OCI-LY1 (cell line): ENCODE measurements at regions not wholly inside any gene's neighbourhood (a gene's known extent, or its start where the extent isn't known, plus 50 kb on each side); places are given as distances from the start of the nearest gene placed in this dataset.

Experiments
- H2AFZ ChIP-seq: fragments of 200-600 bp; sonication (generic), shearing (Covaris generic); 2 replicates; pipeline ENCODE4 v1.6.0; 2014; ENCODE audit warnings: antibody characterized with exemption, mild to moderate bottlenecking, low read length
- H3F3A ChIP-seq: fragments of 200-600 bp; sonication (generic), shearing (Covaris generic); 2 replicates; pipeline ENCODE4 v1.6.0; 2014; ENCODE audit warnings: mild to moderate bottlenecking, antibody characterized with exemption, low read length, moderate library complexity; ENCODE audit not compliant: insufficient read depth
- H3K27ac ChIP-seq: fragments of 200-600 bp; sonication (generic); 2 replicates; pipeline ENCODE4 v1.5.1; 2014; ENCODE audit warnings: low read length, mixed run types, mild to moderate bottlenecking, low read depth; ENCODE audit not compliant: poor library complexity, severe bottlenecking
- H3K27me3 ChIP-seq: fragments of 200-600 bp; sonication (generic); 2 replicates; pipeline ENCODE4 v1.6.0; 2014; ENCODE audit warnings: antibody characterized with exemption, mild to moderate bottlenecking, low read length, moderate library complexity; ENCODE audit not compliant: insufficient read depth
- H3K36me3 ChIP-seq: fragments of 200-600 bp; sonication (generic); 2 replicates; pipeline ENCODE4 v1.6.1; 2014; ENCODE audit warnings: mild to moderate bottlenecking, antibody characterized with exemption, low read length, moderate library complexity, mixed read lengths; ENCODE audit not compliant: insufficient read depth
- H3K4me1 ChIP-seq: fragments of 200-600 bp; sonication (generic); 2 replicates; pipeline ENCODE4 v1.5.1; 2014; ENCODE audit warnings: mild to moderate bottlenecking, low read length, moderate library complexity; ENCODE audit not compliant: insufficient read depth, severe bottlenecking
- H3K4me2 ChIP-seq: fragments of 200-600 bp; sonication (generic), shearing (Covaris generic); 2 replicates; pipeline ENCODE4 v1.6.1; 2014; ENCODE audit warnings: low read length
- H3K4me3 ChIP-seq: fragments of 200-600 bp; sonication (generic); 2 replicates; pipeline ENCODE4 v1.5.1; 2014; ENCODE audit warnings: low read length, low read depth, mild to moderate bottlenecking, mixed read lengths; ENCODE audit not compliant: poor library complexity, severe bottlenecking
- H3K79me2 ChIP-seq: fragments of 200-600 bp; shearing (Covaris generic); 2 replicates; pipeline ENCODE4 v1.6.1; 2016; ENCODE audit warnings: mixed run types, low read length, mixed read lengths; ENCODE audit not compliant: insufficient read depth
- H3K9ac ChIP-seq: fragments of 200-600 bp; sonication (generic), shearing (Covaris generic); 2 replicates; pipeline ENCODE4 v1.6.1; 2014; ENCODE audit warnings: mild to moderate bottlenecking, low read length, mixed read lengths
- H3K9me2 ChIP-seq: fragments of 200-600 bp; sonication (generic), shearing (Covaris generic); 2 replicates; pipeline ENCODE4 v1.6.1; 2014; ENCODE audit warnings: low read depth, mild to moderate bottlenecking, low read length, mixed read lengths
- H3K9me3 ChIP-seq: fragments of 200-600 bp; shearing (Covaris generic); 2 replicates; pipeline ENCODE4 v1.6.1; 2014; ENCODE audit warnings: low read length, mixed read lengths
- H4K20me1 ChIP-seq: fragments of 200-600 bp; sonication (generic), shearing (Covaris generic); 2 replicates; pipeline ENCODE4 v1.6.0; 2016; ENCODE audit warnings: mild to moderate bottlenecking, low read length; ENCODE audit not compliant: insufficient read depth
- EZH2 ChIP-seq: fragments of 200-600 bp; sonication (generic), shearing (Covaris generic); IDR thresholded peaks from 2 replicates; pipeline ENCODE4 v1.8.0; 2017; ENCODE audit warnings: borderline replicate concordance, mixed run types, mild to moderate bottlenecking, antibody characterized with exemption, low read length, moderate library complexity, mixed read lengths
- TF ChIP-seq, protein P1 (sequence below): fragments of 200-600 bp; sonication (generic), shearing (Covaris generic); IDR thresholded peaks from 2 replicates; pipeline ENCODE4 v1.5.1; 2017; ENCODE audit warnings: mild to moderate bottlenecking, antibody characterized with exemption, low read length, moderate library complexity, mixed read lengths

DNA sequence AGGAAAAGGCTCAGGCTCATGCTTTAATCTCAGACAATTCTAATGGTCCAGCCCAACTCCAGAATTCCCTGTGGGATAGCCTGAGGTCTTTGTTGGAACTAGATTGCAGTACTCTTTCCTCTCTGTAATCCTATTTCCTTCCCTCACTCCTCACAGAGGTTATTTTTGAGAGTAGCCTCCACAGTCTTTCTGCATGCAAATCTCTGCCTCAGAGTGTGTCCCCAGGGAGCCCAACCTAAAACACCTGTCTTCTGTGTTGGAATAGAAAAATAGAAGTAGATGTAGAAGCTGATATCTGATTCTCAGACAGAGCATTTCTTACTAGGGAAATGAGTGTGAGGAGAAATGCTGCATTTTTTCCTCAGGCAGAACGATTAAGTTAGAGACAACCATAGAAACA lies 915.5 kb upstream of the EPHA5 start:
- Histone ChIP-seq H3K4me3 (no peak overlapping the region), H3K27me3 (no peaks in the 10 kb centered on the region), H3F3A (no peaks in the 10 kb centered on the region), H4K20me1 (no peaks in the 10 kb centered on the region), H3K27ac (no peak overlapping the region), H3K36me3 (no peaks in the 10 kb centered on the region), H3K9me2 (no peaks in the 10 kb centered on the region), H3K4me1 (peaks cover 4% of the 10 kb centered on the region), H3K9me3 (no peaks in the 10 kb centered on the region), H3K79me2 (no peaks in the 10 kb centered on the region), H3K4me2 (no peak overlapping the region), H2AFZ (no peak overlapping the region), H3K9ac (no peak overlapping the region)
- TF ChIP-seq, protein P1, sequence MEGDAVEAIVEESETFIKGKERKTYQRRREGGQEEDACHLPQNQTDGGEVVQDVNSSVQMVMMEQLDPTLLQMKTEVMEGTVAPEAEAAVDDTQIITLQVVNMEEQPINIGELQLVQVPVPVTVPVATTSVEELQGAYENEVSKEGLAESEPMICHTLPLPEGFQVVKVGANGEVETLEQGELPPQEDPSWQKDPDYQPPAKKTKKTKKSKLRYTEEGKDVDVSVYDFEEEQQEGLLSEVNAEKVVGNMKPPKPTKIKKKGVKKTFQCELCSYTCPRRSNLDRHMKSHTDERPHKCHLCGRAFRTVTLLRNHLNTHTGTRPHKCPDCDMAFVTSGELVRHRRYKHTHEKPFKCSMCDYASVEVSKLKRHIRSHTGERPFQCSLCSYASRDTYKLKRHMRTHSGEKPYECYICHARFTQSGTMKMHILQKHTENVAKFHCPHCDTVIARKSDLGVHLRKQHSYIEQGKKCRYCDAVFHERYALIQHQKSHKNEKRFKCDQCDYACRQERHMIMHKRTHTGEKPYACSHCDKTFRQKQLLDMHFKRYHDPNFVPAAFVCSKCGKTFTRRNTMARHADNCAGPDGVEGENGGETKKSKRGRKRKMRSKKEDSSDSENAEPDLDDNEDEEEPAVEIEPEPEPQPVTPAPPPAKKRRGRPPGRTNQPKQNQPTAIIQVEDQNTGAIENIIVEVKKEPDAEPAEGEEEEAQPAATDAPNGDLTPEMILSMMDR, result no peak
- TF ChIP-seq EZH2, result no peak

DNA sequence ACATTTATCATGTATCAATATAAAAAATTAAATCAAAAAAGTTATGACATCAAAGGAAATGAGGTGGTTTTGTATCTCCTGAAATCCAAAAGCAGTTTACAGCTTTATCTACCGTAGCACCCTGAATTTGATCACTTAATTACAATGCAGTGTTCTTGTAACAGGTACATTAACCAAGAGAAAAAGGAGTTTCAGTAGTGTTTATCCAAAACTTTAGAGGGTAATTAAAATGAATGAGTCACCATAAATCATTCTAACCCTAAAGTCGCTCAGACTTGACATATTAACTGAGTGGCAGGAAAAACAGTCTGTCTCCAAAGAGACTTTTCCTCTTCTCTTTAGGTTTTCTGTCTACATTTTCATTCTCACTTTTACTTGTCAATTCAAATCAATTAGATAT lies 907.6 kb upstream of the EPHA5 start:
- TF ChIP-seq EZH2, result no peak
- TF ChIP-seq, protein P1, result no peak
- no peaks in the 10 kb centered on the region for H3K9me2 ChIP-seq
- H4K20me1 ChIP-seq, result no peaks in the 10 kb centered on the region
- no peak overlapping the region for H3K9ac ChIP-seq
- H3F3A ChIP-seq, result no peaks in the 10 kb centered on the region
- no peaks in the 10 kb centered on the region for H3K4me1 ChIP-seq
- no peak overlapping the region for H3K27ac ChIP-seq
- H3K4me2 ChIP-seq, result no peak overlapping the region
- H3K79me2 ChIP-seq, result no peaks in the 10 kb centered on the region
- H2AFZ ChIP-seq, result no peak overlapping the region
- no peaks in the 10 kb centered on the region for H3K27me3 ChIP-seq
- H3K9me3 ChIP-seq, result no peaks in the 10 kb centered on the region
- no peaks in the 10 kb centered on the region for H3K36me3 ChIP-seq
- H3K4me3 ChIP-seq, result no peak overlapping the region

DNA sequence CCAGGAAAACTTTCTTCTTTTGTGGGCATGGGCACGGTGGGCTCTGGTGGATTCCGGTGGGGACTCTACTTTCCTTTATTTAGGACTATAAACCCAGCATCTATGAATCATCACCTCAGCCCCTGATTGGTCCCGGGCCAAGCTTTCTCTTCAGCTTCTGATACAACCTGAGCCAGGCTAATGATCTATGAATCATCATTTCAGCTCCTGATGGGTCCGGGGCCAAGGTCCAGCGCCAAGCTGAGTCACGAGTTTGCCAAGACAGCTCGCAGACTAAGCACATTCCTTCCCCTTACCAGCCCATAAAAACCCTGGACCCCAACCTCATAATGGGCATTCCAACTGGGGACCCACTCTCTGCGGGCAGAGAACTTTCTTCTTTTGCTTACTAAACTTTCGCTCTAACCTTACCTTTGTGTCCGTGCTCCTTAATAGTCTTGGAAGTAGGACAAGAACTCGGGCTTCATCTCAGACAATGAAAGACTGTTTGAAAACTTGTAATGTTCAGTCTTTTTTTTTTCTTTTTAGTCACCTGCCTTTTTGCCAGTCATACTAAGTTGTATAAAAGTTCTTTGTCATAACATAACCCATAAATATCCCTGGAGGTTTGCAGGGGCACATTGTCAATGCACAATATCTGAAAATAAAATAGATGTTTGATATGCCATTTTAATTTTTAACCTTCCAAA lies 904.9 kb upstream of the EPHA5 start:
- no peaks in the 10 kb centered on the region for H4K20me1 ChIP-seq
- H3K79me2 ChIP-seq, result no peaks in the 10 kb centered on the region
- no peak overlapping the region for H3K27ac ChIP-seq
- H2AFZ ChIP-seq, result no peak overlapping the region
- H3K27me3 ChIP-seq, result no peaks in the 10 kb centered on the region
- no peaks in the 10 kb centered on the region for H3F3A ChIP-seq
- no peak overlapping the region for H3K4me3 ChIP-seq
- no peak overlapping the region for H3K4me2 ChIP-seq
- no peaks in the 10 kb centered on the region for H3K36me3 ChIP-seq
- H3K9me3 ChIP-seq, result no peaks in the 10 kb centered on the region
- H3K9ac ChIP-seq, result no peak overlapping the region
- H3K9me2 ChIP-seq, result no peaks in the 10 kb centered on the region
- TF ChIP-seq, protein P1, result no peak
- TF ChIP-seq EZH2, result no peak
- no peaks in the 10 kb centered on the region for H3K4me1 ChIP-seq
